ENCODE measurements at regions not wholly inside any gene's neighbourhood (a gene's known extent, or its start where the extent isn't known, plus 50 kb on each side); places are given as distances from the start of the nearest gene placed in this dataset.
"Not testable (repeated sequence)": the region's sequence is repeated elsewhere in the genome, so short reads cannot be mapped to it uniquely, and the experiment has no call there.

- H3K4me3 ChIP-seq (ENCODE audit: low read depth, low read length), result no peak overlapping the region
- DNase-seq (ENCODE audit: low read depth) (no peak), FAIRE-seq (no peak)
- H3K36me3 ChIP-seq (ENCODE audit: control insufficient read depth, insufficient read depth, low read length), result no peaks in the 10 kb centered on the region
- no peaks in the 10 kb centered on the region for H3K27me3 ChIP-seq (ENCODE audit: control insufficient read depth, insufficient read depth, low read length)
- TF ChIP-seq CTCF (IDR thresholded peaks at IDR 0.05; ENCODE audit: insufficient read depth, low read length, severe bottlenecking), result no peak
Observed at GRCh38 chr13:50646070-50646469, 197.4 kb downstream of the DLEU7 start.

DNA sequence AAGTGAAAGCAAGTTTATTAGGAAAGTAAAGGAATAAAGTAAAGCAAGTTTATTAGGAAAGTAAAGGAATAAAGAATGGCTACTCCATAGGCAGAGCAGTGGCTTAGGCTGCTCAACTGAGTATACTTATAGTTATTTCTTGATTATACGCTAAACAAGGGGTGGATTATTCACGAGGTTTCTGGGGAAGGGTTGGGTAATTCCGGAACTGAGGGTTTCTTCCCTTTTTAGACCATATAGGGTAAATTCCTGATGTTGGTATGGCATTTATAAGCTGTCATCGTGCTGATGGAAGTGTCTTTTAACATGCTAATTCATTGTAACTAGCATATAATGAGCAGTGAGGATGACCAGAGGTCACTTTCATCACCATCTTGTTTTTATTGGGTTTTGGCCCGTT is 194.3 kb downstream of the DLEU7 start:
- Histone ChIP-seq H3K27me3 (ENCODE audit: control insufficient read depth, insufficient read depth, low read length) (no peaks in the 10 kb centered on the region), H3K4me3 (ENCODE audit: low read depth, low read length) (no peak overlapping the region), H3K36me3 (ENCODE audit: control insufficient read depth, insufficient read depth, low read length) (no peaks in the 10 kb centered on the region)
- no peak for DNase-seq (ENCODE audit: low read depth)
- no peak for TF ChIP-seq CTCF (IDR thresholded peaks at IDR 0.05; ENCODE audit: insufficient read depth, low read length, severe bottlenecking)
- no peak for FAIRE-seq

- DNase-seq (ENCODE audit: low read depth) (peak; percentile 75), FAIRE-seq (peak; percentile 98)
- H3K27me3 ChIP-seq (ENCODE audit: control insufficient read depth, insufficient read depth, low read length), result no peaks in the 10 kb centered on the region
- no peak overlapping the region for H3K4me3 ChIP-seq (ENCODE audit: low read depth, low read length)
- H3K36me3 ChIP-seq (ENCODE audit: control insufficient read depth, insufficient read depth, low read length), result no peaks in the 10 kb centered on the region
- TF ChIP-seq CTCF (IDR thresholded peaks at IDR 0.05; ENCODE audit: insufficient read depth, low read length, severe bottlenecking), result no peak
Observed at GRCh38 chr13:50650592-50651504, 192.6 kb downstream of the DLEU7 start.

- no peak for FAIRE-seq
- no peaks in the 10 kb centered on the region for H3K27me3 ChIP-seq (ENCODE audit: control insufficient read depth, insufficient read depth, low read length)
- H3K36me3 ChIP-seq (ENCODE audit: control insufficient read depth, insufficient read depth, low read length), result no peaks in the 10 kb centered on the region
- H3K4me3 ChIP-seq (ENCODE audit: low read depth, low read length), result no peak overlapping the region
- DNase-seq (ENCODE audit: low read depth), result no peak
- no peak for TF ChIP-seq CTCF (IDR thresholded peaks at IDR 0.05; ENCODE audit: insufficient read depth, low read length, severe bottlenecking)
Observed at GRCh38 chr13:50651922-50652321, 191.6 kb downstream of the DLEU7 start.

DNA sequence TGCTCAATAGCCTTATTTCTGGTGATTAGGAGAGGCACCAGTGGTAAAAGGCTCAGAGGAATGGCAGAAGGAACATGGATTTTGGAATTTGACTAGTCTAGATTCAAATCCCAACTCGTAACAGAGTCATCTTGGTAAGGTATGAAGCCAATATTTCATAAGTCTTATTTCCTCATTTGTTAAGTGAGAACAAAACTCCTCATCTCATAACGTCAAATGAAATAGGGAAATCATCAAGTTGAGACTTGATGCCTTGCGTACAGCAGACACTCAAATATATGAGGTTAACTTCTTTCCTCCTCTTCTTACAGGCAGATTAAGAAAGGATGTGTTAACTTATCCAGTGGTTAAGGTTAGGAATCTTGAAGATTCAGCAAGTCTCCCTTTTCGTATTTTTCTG is 189.2 kb downstream of the DLEU7 start:
- no peaks in the 10 kb centered on the region for H3K36me3 ChIP-seq (ENCODE audit: control insufficient read depth, insufficient read depth, low read length)
- no peaks in the 10 kb centered on the region for H3K27me3 ChIP-seq (ENCODE audit: control insufficient read depth, insufficient read depth, low read length)
- FAIRE-seq (no peak), DNase-seq (ENCODE audit: low read depth) (peak; percentile 86)
- TF ChIP-seq CTCF (IDR thresholded peaks at IDR 0.05; ENCODE audit: insufficient read depth, low read length, severe bottlenecking), result no peak
- no peak overlapping the region for H3K4me3 ChIP-seq (ENCODE audit: low read depth, low read length)

- H3K4me3 ChIP-seq (ENCODE audit: low read depth, low read length); FAIRE-seq; DNase-seq (ENCODE audit: low read depth); H3K36me3 ChIP-seq (ENCODE audit: control insufficient read depth, insufficient read depth, low read length); H3K27me3 ChIP-seq (ENCODE audit: control insufficient read depth, insufficient read depth, low read length): not testable (repeated sequence)
Observed at GRCh38 chr13:50661881-50662280, 181.6 kb downstream of the DLEU7 start.

Measured in bronchial epithelial cell (primary cell).